IMR-90 (cell line): ENCODE measurements at regions not wholly inside any gene's neighbourhood (a gene's known extent, or its start where the extent isn't known, plus 50 kb on each side); places are given as distances from the start of the nearest gene placed in this dataset.

Source experiments
- ATAC-seq: fragments of 200-7000 bp; cut with Tn5 transposase; 2 replicates; pipeline ENCODE4 v1.9.1; 2020; ENCODE audit warnings: low read depth, mild to moderate bottlenecking, moderate library complexity
- BruUV-seq: library from RNA; stranded (reverse); fragments of 400-500 nt; replicated peaks from 2 replicates; lab custom pipeline; 2021; lab: Mats Ljungman, UMichigan
- CTCF ChIA-PET: fragments of 300-600 bp; formaldehyde crosslinking; extraction: SDS; loops from one replicate; lab custom pipeline; 2021; ENCODE audit warnings: antibody characterized with exemption; lab: Yijun Ruan, JAX
- POLR2A ChIA-PET: fragments of 300-600 bp; sonication (Branson Sonifier 250); formaldehyde crosslinking; loops from one replicate; lab custom pipeline; 2022; ENCODE audit warnings: antibody characterized with exemption; ENCODE audit not compliant: unreplicated experiment; lab: Charles Lee
- DNase-seq: peaks from one replicate; pipeline ENCODE4 v3.0.0; 2013
- H2AFZ ChIP-seq: replicated peaks from 2 replicates; pipeline ENCODE3; 2013; ENCODE audit warnings: low read length, mild to moderate bottlenecking; ENCODE audit not compliant: poor library complexity
- H2AK5ac ChIP-seq: 2 replicates; pipeline ENCODE4 v1.6.1; 2013; ENCODE audit warnings: low read depth, low read length, inconsistent platforms
- H2AK9ac ChIP-seq: replicated peaks from 2 replicates; pipeline ENCODE3; 2013; ENCODE audit warnings: mild to moderate bottlenecking, low read depth, low read length, moderate library complexity; ENCODE audit not compliant: poor library complexity
- H2BK120ac ChIP-seq: 2 replicates; pipeline ENCODE4 v1.6.1; 2013; ENCODE audit warnings: low read depth, low read length, inconsistent platforms
- H2BK15ac ChIP-seq: 3 replicates; pipeline ENCODE4 v1.6.1; 2013; ENCODE audit warnings: low read depth, low read length, inconsistent platforms
- H2BK20ac ChIP-seq: 2 replicates; pipeline ENCODE4 v1.6.1; 2013; ENCODE audit warnings: low read depth, mild to moderate bottlenecking, inconsistent platforms, low read length, moderate library complexity
- H2BK5ac ChIP-seq: 2 replicates; pipeline ENCODE4 v1.6.1; 2013; ENCODE audit warnings: mild to moderate bottlenecking, low read depth, low read length, inconsistent platforms; ENCODE audit not compliant: poor library complexity, severe bottlenecking
- H3K14ac ChIP-seq: replicated peaks from 2 replicates; pipeline ENCODE4 v1.6.1; 2013; ENCODE audit warnings: low read depth, low read length, inconsistent platforms
- H3K18ac ChIP-seq: 2 replicates; pipeline ENCODE4 v1.6.1; 2013; ENCODE audit warnings: low read depth, low read length, control low read depth
- H3K23ac ChIP-seq: 2 replicates; pipeline ENCODE4 v1.6.1; 2013; ENCODE audit warnings: low read depth, low read length, inconsistent platforms
- H3K27ac ChIP-seq: 2 replicates; pipeline ENCODE4 v1.5.1; 2013; ENCODE audit warnings: mild to moderate bottlenecking, control low read depth, low read length; ENCODE audit not compliant: insufficient read depth
- H3K27me3 ChIP-seq: 2 replicates; pipeline ENCODE4 v1.6.1; 2013; ENCODE audit warnings: low read length; ENCODE audit not compliant: control insufficient read depth, insufficient read depth
- H3K36me3 ChIP-seq: 2 replicates; pipeline ENCODE4 v1.6.1; 2013; ENCODE audit warnings: low read length, mixed read lengths; ENCODE audit not compliant: control insufficient read depth, insufficient read depth
- H3K4ac ChIP-seq: 2 replicates; pipeline ENCODE4 v1.6.1; 2013; ENCODE audit warnings: low read depth, low read length, inconsistent platforms
- H3K4me1 ChIP-seq: 2 replicates; pipeline ENCODE4 v1.6.1; 2013; ENCODE audit warnings: low read length, mixed read lengths; ENCODE audit not compliant: control insufficient read depth, insufficient read depth
- H3K4me2 ChIP-seq: 2 replicates; pipeline ENCODE4 v1.6.1; 2013; ENCODE audit warnings: low read depth, mild to moderate bottlenecking, control low read depth, low read length, moderate library complexity
- H3K4me3 ChIP-seq: 2 replicates; pipeline ENCODE4 v1.5.1; 2013; ENCODE audit warnings: low read depth, mild to moderate bottlenecking, control low read depth, low read length, moderate library complexity; ENCODE audit not compliant: insufficient read depth
- H3K56ac ChIP-seq: 2 replicates; pipeline ENCODE4 v1.6.1; 2013; ENCODE audit warnings: low read length, inconsistent platforms; ENCODE audit not compliant: insufficient read depth; ENCODE audit errors: extremely low read depth
- H3K79me1 ChIP-seq, 2 experiments: 2 replicates each; pipeline ENCODE4 v1.6.1; 2013; ENCODE audit warnings: low read length in 2 of 2, inconsistent platforms in 1 of 2, low read depth in 1 of 2
- H3K9ac ChIP-seq: 2 replicates; pipeline ENCODE4 v1.6.1; 2013; ENCODE audit warnings: low read depth, low read length, control low read depth
- H3K9me1 ChIP-seq: 2 replicates; pipeline ENCODE4 v1.6.1; 2013; ENCODE audit warnings: low read length, inconsistent platforms; ENCODE audit not compliant: insufficient read depth
- H3K9me3 ChIP-seq: 2 replicates; pipeline ENCODE4 v1.6.1; 2013; ENCODE audit warnings: low read length; ENCODE audit not compliant: control insufficient read depth, insufficient read depth
- H4K20me1 ChIP-seq: 2 replicates; pipeline ENCODE4 v1.6.1; 2013; ENCODE audit warnings: low read length, inconsistent platforms; ENCODE audit not compliant: insufficient read depth
- H4K5ac ChIP-seq: 2 replicates; pipeline ENCODE4 v1.6.1; 2013; ENCODE audit warnings: mild to moderate bottlenecking, low read depth, low read length, control low read depth
- H4K8ac ChIP-seq, 2 experiments: 2 replicates each; pipeline ENCODE4 v1.6.1; 2013; ENCODE audit warnings: low read depth in 2 of 2, low read length in 2 of 2, control low read depth in 1 of 2, inconsistent platforms in 1 of 2
- H4K91ac ChIP-seq: 2 replicates; pipeline ENCODE4 v1.6.1; 2013; ENCODE audit warnings: low read depth, low read length, inconsistent platforms; ENCODE audit not compliant: insufficient read depth
- BHLHE40 ChIP-seq: fragments of 150-350 bp; IDR thresholded peaks from 2 replicates; pipeline ENCODE4 v1.6.1; 2016; ENCODE audit warnings: mild to moderate bottlenecking, low read depth, low read length
- CEBPB ChIP-seq: IDR thresholded peaks from 2 replicates; pipeline ENCODE4 v1.6.1; 2012; ENCODE audit warnings: low read depth, low read length, improper control_type of control experiment
- CTCF ChIP-seq: conservative IDR thresholded peaks from 2 replicates; pipeline ENCODE4 v1.5.1; 2012; ENCODE audit warnings: mild to moderate bottlenecking, low read depth, low read length, improper control_type of control experiment
- ELK1 ChIP-seq: fragments of 150-350 bp; IDR thresholded peaks from 2 replicates; pipeline ENCODE4 v1.6.1; 2016; ENCODE audit warnings: low read depth, mild to moderate bottlenecking, low read length, moderate library complexity, borderline replicate concordance
- FOS ChIP-seq: fragments of 150-350 bp; IDR thresholded peaks from 2 replicates; pipeline ENCODE4 v1.6.1; 2016; ENCODE audit warnings: low read depth, low read length
- MAFK ChIP-seq: IDR thresholded peaks from 2 replicates; pipeline ENCODE4 v1.6.1; 2012; ENCODE audit warnings: low read depth, low read length, improper control_type of control experiment
- MAZ ChIP-seq: IDR thresholded peaks from 2 replicates; pipeline ENCODE4 v1.6.1; 2012; ENCODE audit warnings: low read depth, mild to moderate bottlenecking, low read length, improper control_type of control experiment, moderate library complexity, borderline replicate concordance
- MXI1 ChIP-seq: IDR thresholded peaks from 2 replicates; pipeline ENCODE4 v1.6.1; 2012; ENCODE audit warnings: low read depth, mild to moderate bottlenecking, low read length, moderate library complexity, borderline replicate concordance
- NFE2L2 ChIP-seq: fragments of 150-350 bp; IDR thresholded peaks from 2 replicates; pipeline ENCODE4 v1.6.1; 2016; ENCODE audit warnings: low read depth, mild to moderate bottlenecking, low read length
- POLR2A ChIP-seq: IDR thresholded peaks from 2 replicates; pipeline ENCODE4 v1.6.1; 2012; ENCODE audit warnings: mild to moderate bottlenecking, low read depth, low read length
- RAD21 ChIP-seq: IDR thresholded peaks from 2 replicates; pipeline ENCODE4 v1.6.1; 2012; ENCODE audit warnings: low read length, improper control_type of control experiment
- RFX5 ChIP-seq: IDR thresholded peaks from 2 replicates; pipeline ENCODE4 v1.8.0; 2012; ENCODE audit warnings: low read depth, mild to moderate bottlenecking, low read length, moderate library complexity
- SMC3 ChIP-seq: fragments of 150-350 bp; IDR thresholded peaks from 2 replicates; pipeline ENCODE4 v1.6.1; 2016; ENCODE audit warnings: low read depth, mild to moderate bottlenecking, antibody characterized with exemption, low read length, moderate library complexity
- dilution Hi-C: fragments of 300-500 bp; cut with HindIII; formaldehyde crosslinking; loops from one replicate; pipeline ENCODE4 v1.14.3; 2018; ENCODE audit warnings: low sequenced_read_pairs; ENCODE audit not compliant: unreplicated experiment
- in situ Hi-C: fragments of 300-500 bp; cut with MboI; formaldehyde crosslinking; loops from 3 replicates; pipeline ENCODE4 v1.14.3; 2019; ENCODE audit warnings: low sequenced_read_pairs, inconsistent platforms, mixed read lengths
- intact Hi-C: fragments of 100-400 bp; cut with micrococcal nuclease; formaldehyde crosslinking; loops from 2 replicates; pipeline ENCODE4 v1.10.0; 2022

GRCh38 chr10:44706745-44707144, 204.4 kb upstream of the TMEM72 start:
- peak; percentile 98 for DNase-seq
- CTCF ChIA-PET = interaction anchor here (1.0 kb wide), 1 partner anchor 17 kb away, joined by 3 read pairs; no protein-coding TSS in a partner anchor

More at GRCh38 chr10:44706745-44707144, 204.4 kb upstream of the TMEM72 start:
- no peaks in the 10 kb centered on the region for H4K20me1 ChIP-seq
- peaks cover 10% of the 10 kb centered on the region for H3K4me1 ChIP-seq
- BruUV-seq = no TSS peak
- no peaks in the 10 kb centered on the region for H3K9me3 ChIP-seq
- H2AFZ ChIP-seq = peak overlapping the region; percentile 52
- no peak overlapping the region; the same call in 1 of the 2 replicates for H4K5ac ChIP-seq
- peak overlapping the region; percentile 89 for H3K4ac ChIP-seq
- intact Hi-C loops = no loop called here
- no peak overlapping the region; the same call in 1 of the 2 replicates for H3K56ac ChIP-seq
- no peak overlapping the region for H3K4me2 ChIP-seq
- H2AK5ac ChIP-seq = peak overlapping the region; percentile 83; the same call in 1 of the 2 replicates
- dilution Hi-C loops = no loop called here
- peak overlapping the region in 1 of 2 experiments; percentile 76; a peak in 2 of 4 replicates for H4K8ac ChIP-seq
- H2BK15ac ChIP-seq = peak overlapping the region; percentile 46; the same call in 2 of the 3 replicates
- peak overlapping the region; percentile 90 for H2BK20ac ChIP-seq
- H3K9ac ChIP-seq = no peak overlapping the region
- no peak overlapping the region for H3K27ac ChIP-seq
- H2BK5ac ChIP-seq = peak overlapping the region; percentile 67
- no peaks in the 10 kb centered on the region for H3K36me3 ChIP-seq
- H3K18ac ChIP-seq = no peak overlapping the region; the same call in 1 of the 2 replicates
- no peak overlapping the region for H3K4me3 ChIP-seq
- H2BK120ac ChIP-seq = peak overlapping the region; percentile 89
- H2AK9ac ChIP-seq = peak overlapping the region; percentile 28
- H3K79me1 ChIP-seq = no peaks in the 10 kb centered on the region
- peak overlapping the region; percentile 36; the same call in 1 of the 2 replicates for H3K23ac ChIP-seq
- TF ChIP-seq ELK1 = no peak
- TF ChIP-seq RFX5 = peak; percentile 39; the same call in 1 of the 2 replicates
- TF ChIP-seq MAFK = peak; percentile 49; the same call in 1 of the 2 replicates
- no peak for TF ChIP-seq POLR2A
- peak; percentile 84 for TF ChIP-seq FOS
- TF ChIP-seq BHLHE40 = peak; percentile 7; the same call in 1 of the 2 replicates
- no peak; the same call in 1 of the 2 replicates for TF ChIP-seq RAD21
- TF ChIP-seq CTCF = 0 out of 2 replicates have a peak, but pooled peaks have one; percentile 4
- peak; percentile 83 for TF ChIP-seq CEBPB
- TF ChIP-seq SMC3 = no peak
- no peak for TF ChIP-seq MXI1
- TF ChIP-seq NFE2L2 = no peak
- TF ChIP-seq MAZ = no peak
- peak overlapping the region; percentile 58; the same call in 1 of the 2 replicates for H3K14ac ChIP-seq
- H3K27me3 ChIP-seq = no peaks in the 10 kb centered on the region
- peak overlapping the region; percentile 68; the same call in 1 of the 2 replicates for H4K91ac ChIP-seq
- peak; percentile 93 for ATAC-seq
- in situ Hi-C loops = no loop called here
- peaks cover 7% of the 10 kb centered on the region; the same call in 1 of the 2 replicates for H3K9me1 ChIP-seq
- POLR2A ChIA-PET = no interaction called here
